HepG2 (cell line): ENCODE measurements at regions not wholly inside any gene's neighbourhood (a gene's known extent, or its start where the extent isn't known, plus 50 kb on each side); places are given as distances from the start of the nearest gene placed in this dataset.
"Not testable (repeated sequence)": the region's sequence is repeated elsewhere in the genome, so short reads cannot be mapped to it uniquely, and the experiment has no call there.

ENCODE experiments used
- ATAC-seq: fragments of 200-7000 bp; cut with Tn5 transposase; 3 replicates; pipeline ENCODE4 v1.9.1; 2020; ENCODE audit warnings: mild to moderate bottlenecking, moderate library complexity
- BruUV-seq: library from RNA; stranded (reverse); fragments of 400-500 nt; replicated peaks from 2 replicates; lab custom pipeline; 2021; lab: Mats Ljungman, UMichigan
- CTCF ChIA-PET: fragments of 300-600 bp; formaldehyde crosslinking; extraction: SDS; loops from one replicate; lab custom pipeline; 2021; ENCODE audit warnings: low total read pairs, inconsistent platforms, low intra/inter-chr PET ratio; lab: Yijun Ruan, JAX
- POLR2A ChIA-PET: fragments of 350-600 bp; sonication (Branson Sonifier 250); formaldehyde crosslinking; loops from one replicate; lab custom pipeline; 2020; ENCODE audit warnings: antibody characterized with exemption, inconsistent platforms; lab: Yijun Ruan, JAX
- DNase-seq: peaks from one replicate; pipeline ENCODE4 v3.0.0-alpha.2; 2015; ENCODE audit warnings: low spot score
- FAIRE-seq: peaks from 3 replicates; lab custom pipeline; 2011; peaks lifted over from hg19 to GRCh38; lab: Jason Lieb, UNC
- H2AFZ ChIP-seq: one replicate; pipeline ENCODE4 v1.6.1; 2011; ENCODE audit warnings: low read length, inconsistent platforms
- H3K27ac ChIP-seq: fragments of 300-600 bp; 3 replicates; pipeline ENCODE4 v1.8.0; 2011; ENCODE audit warnings: mixed run types, mild to moderate bottlenecking, mixed read lengths, low read length, inconsistent platforms; ENCODE audit not compliant: insufficient read depth; ENCODE audit errors: extremely low read length
- H3K27me3 ChIP-seq, 2 experiments: fragments of 200-600 bp in 1 of 2; 2 replicates in 1 of 2; 3 replicates in 1 of 2; pipeline versions ENCODE4 v1.6.0 to v1.8.0; 2011; ENCODE audit warnings: low read length in 2 of 2, mild to moderate bottlenecking in 2 of 2, moderate library complexity in 2 of 2, inconsistent platforms in 1 of 2; ENCODE audit not compliant: insufficient read depth in 2 of 2, control insufficient read depth in 1 of 2
- H3K36me3 ChIP-seq, 2 experiments: fragments of 200-600 bp in 1 of 2; replicated peaks in 1 of 2; 2 replicates in 1 of 2; 3 replicates in 1 of 2; pipeline versions ENCODE4 v1.5.1 to v1.8.0; 2011; ENCODE audit warnings: low read length in 2 of 2, inconsistent platforms in 1 of 2; ENCODE audit not compliant: insufficient read depth in 2 of 2, control insufficient read depth in 1 of 2
- H3K4me1 ChIP-seq: 2 replicates; pipeline ENCODE4 v1.5.1; 2012; ENCODE audit warnings: low read length, inconsistent platforms; ENCODE audit not compliant: insufficient read depth
- H3K4me2 ChIP-seq: 2 replicates; pipeline ENCODE4 v1.6.0; 2011; ENCODE audit warnings: low read depth, low read length, inconsistent platforms
- H3K4me3 ChIP-seq, 3 experiments: fragments of 200-600 bp in 1 of 3; sonication (generic), shearing (Covaris generic) in 1 of 3; replicated peaks in 1 of 3; 2 replicates each; pipeline ENCODE4 v1.5.1; 2011 to 2016; ENCODE audit warnings: low read length in 3 of 3, inconsistent platforms in 2 of 3, low read depth in 2 of 3, mild to moderate bottlenecking in 2 of 3, control low read depth in 1 of 3, mixed read lengths in 1 of 3; ENCODE audit not compliant: insufficient read depth in 1 of 3
- H3K79me2 ChIP-seq: one replicate; pipeline ENCODE4 v1.6.1; 2011; ENCODE audit warnings: low read length, inconsistent platforms; ENCODE audit not compliant: insufficient read depth
- H3K9ac ChIP-seq: 2 replicates; pipeline ENCODE4 v1.6.0; 2011; ENCODE audit warnings: mild to moderate bottlenecking, low read depth, low read length, inconsistent platforms; ENCODE audit not compliant: insufficient read depth
- H3K9me3 ChIP-seq: 2 replicates; pipeline ENCODE4 v1.5.1; 2012; ENCODE audit warnings: mild to moderate bottlenecking, low read length
- H4K20me1 ChIP-seq: 2 replicates; pipeline ENCODE4 v1.6.0; 2011; ENCODE audit warnings: inconsistent platforms, mild to moderate bottlenecking, low read length, moderate library complexity; ENCODE audit not compliant: insufficient read depth
- ETV5 ChIP-seq: IDR thresholded peaks from 2 replicates; pipeline ENCODE4 v1.6.1; 2018; ENCODE audit warnings: missing biosample characterization, missing genetic modification reagents, inconsistent platforms, borderline replicate concordance
- ZNF670 ChIP-seq: sonication (generic); formaldehyde crosslinking; IDR thresholded peaks from 2 replicates; pipeline ENCODE4 v1.8.0; 2022; ENCODE audit warnings: mild to moderate bottlenecking, missing genetic modification reagents, borderline replicate concordance
- ZNF770 ChIP-seq: sonication (generic); formaldehyde crosslinking; IDR thresholded peaks from 2 replicates; pipeline ENCODE4 v1.5.0; 2020; ENCODE audit warnings: mild to moderate bottlenecking, missing genetic modification reagents
- WGBS: methylation state at CpG from one replicate; pipeline ENCODE4 v1.1.6; 2017; ENCODE audit warnings: low lambda C conversion rate; 5-methylcytosine and 5-hydroxymethylcytosine counted together
- in situ Hi-C: cut with HindIII; loops from 2 replicates; pipeline ENCODE4 v1.10.0; 2017; ENCODE audit warnings: low pct_unique_long_range_greater_than_20kb; ENCODE audit not compliant: extremely low pct_ligation_motif_present
- intact Hi-C: fragments of 100-400 bp; cut with micrococcal nuclease; formaldehyde crosslinking; loops from one replicate; pipeline ENCODE4 v1.10.0; 2022; ENCODE audit not compliant: unreplicated experiment

- TF ChIP-seq ZNF770 (no peak), ZNF670 (CRISPR knock-in tag) (no peak), ETV5 (CRISPR knock-in tag) (no peak)
- TF ChIP-seq, all 625 proteins: peak for 0
- FAIRE-seq (no peak), DNase-seq (no peak), ATAC-seq (no peak)
- 2% methylated on average over 4 of the region's 4 CpGs for WGBS
- Histone ChIP-seq H3K9ac (no peak overlapping the region), H4K20me1 (no peaks in the 10 kb centered on the region), H3K4me3 (no peak overlapping the region), H3K9me3 (peaks cover 4% of the 10 kb centered on the region), H3K79me2 (no peaks in the 10 kb centered on the region), H3K27me3 (no peaks in the 10 kb centered on the region), H2AFZ (no peak overlapping the region), H3K27ac (no peak overlapping the region), H3K4me1 (no peaks in the 10 kb centered on the region), H3K4me2 (no peak overlapping the region), H3K36me3 (no peaks in the 10 kb centered on the region)
- intact Hi-C loops = no loop called here
- ChIA-PET CTCF (no interaction called here), POLR2A (no interaction called here)
- BruUV-seq = no TSS peak
- in situ Hi-C loops = no loop called here
Observed at GRCh38 chr13:83117046-83117445, 765.2 kb downstream of the SLITRK1 start.

DNA sequence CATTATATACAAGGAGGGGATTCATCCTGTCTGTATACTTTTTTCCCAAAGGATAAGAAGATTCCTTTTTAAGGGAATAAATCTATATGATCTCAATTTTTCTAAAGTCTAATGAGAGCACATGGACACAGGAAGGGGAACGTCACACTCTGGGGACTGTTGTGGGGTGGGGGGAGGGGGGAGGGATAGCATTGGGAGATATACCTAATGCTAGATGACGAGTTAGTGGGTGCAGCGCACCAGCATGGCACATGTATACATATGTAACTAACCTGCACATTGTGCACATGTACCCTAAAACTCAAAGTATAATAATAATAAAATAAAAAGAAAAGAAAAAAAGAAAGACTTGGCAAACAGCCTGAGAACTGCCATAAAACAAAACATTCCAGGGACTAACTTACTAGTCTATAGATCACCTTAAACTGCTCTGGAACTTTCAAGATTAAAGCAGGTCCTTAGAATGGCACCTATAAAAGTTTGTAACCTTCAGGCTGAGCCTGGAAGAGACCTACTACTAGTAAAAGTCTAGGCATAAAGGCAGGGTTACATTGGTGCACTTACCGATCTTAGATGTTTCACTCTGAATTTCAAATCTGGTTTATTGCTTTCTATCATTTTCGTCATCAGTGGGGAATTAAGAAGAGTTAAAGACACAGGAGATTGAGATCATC lies 780.6 kb downstream of the SLITRK1 start:
- CTCF ChIA-PET, BruUV-seq, intact Hi-C loops, H3K9ac ChIP-seq, DNase-seq, ATAC-seq, H3K36me3 ChIP-seq, H2AFZ ChIP-seq, POLR2A ChIA-PET, H4K20me1 ChIP-seq, H3K4me3 ChIP-seq, in situ Hi-C loops, H3K4me2 ChIP-seq, H3K27me3 ChIP-seq, FAIRE-seq, H3K79me2 ChIP-seq, H3K27ac ChIP-seq, H3K4me1 ChIP-seq: not testable (repeated sequence)
- 36% methylated on average over 5 of the region's 5 CpGs for WGBS
- H3K9me3 ChIP-seq = peaks cover 23% of the 10 kb centered on the region
